Endothelial cell (in vitro differentiated cells): ENCODE measurements at regions not wholly inside any gene's neighbourhood (a gene's known extent, or its start where the extent isn't known, plus 50 kb on each side); places are given as distances from the start of the nearest gene placed in this dataset.

Source experiments
- DNase-seq: peaks from one replicate; pipeline ENCODE4 v3.0.0; 2021; ENCODE audit warnings: low spot score
- H3K27ac Mint-ChIP-seq: one replicate; pipeline ENCODE4 v1.8.0; 2021; ENCODE audit warnings: mixed read lengths, inconsistent platforms; ENCODE audit not compliant: unreplicated experiment
- H3K27me3 Mint-ChIP-seq: one replicate; pipeline ENCODE4 v1.8.0; 2021; ENCODE audit warnings: mild to moderate bottlenecking, moderate library complexity, mixed read lengths, inconsistent platforms; ENCODE audit not compliant: unreplicated experiment
- H3K36me3 Mint-ChIP-seq: one replicate; pipeline ENCODE4 v1.8.0; 2021; ENCODE audit warnings: mild to moderate bottlenecking, low read depth, mixed read lengths, inconsistent platforms; ENCODE audit not compliant: unreplicated experiment
- H3K4me1 Mint-ChIP-seq: one replicate; pipeline ENCODE4 v1.8.0; 2021; ENCODE audit warnings: mild to moderate bottlenecking, mixed read lengths, inconsistent platforms; ENCODE audit not compliant: unreplicated experiment
- H3K4me3 Mint-ChIP-seq: one replicate; pipeline ENCODE4 v1.8.0; 2021; ENCODE audit warnings: mild to moderate bottlenecking, mixed read lengths, inconsistent platforms; ENCODE audit not compliant: unreplicated experiment
- H3K9me3 Mint-ChIP-seq: one replicate; pipeline ENCODE4 v1.8.0; 2021; ENCODE audit warnings: mixed read lengths, inconsistent platforms; ENCODE audit not compliant: unreplicated experiment
- TF ChIP-seq, protein P1 (sequence below): fragments of 200-600 bp; sonication (generic); IDR thresholded peaks from one replicate; pipeline ENCODE4 v1.5.0; 2021; ENCODE audit warnings: antibody characterized with exemption; ENCODE audit not compliant: unreplicated experiment

DNA sequence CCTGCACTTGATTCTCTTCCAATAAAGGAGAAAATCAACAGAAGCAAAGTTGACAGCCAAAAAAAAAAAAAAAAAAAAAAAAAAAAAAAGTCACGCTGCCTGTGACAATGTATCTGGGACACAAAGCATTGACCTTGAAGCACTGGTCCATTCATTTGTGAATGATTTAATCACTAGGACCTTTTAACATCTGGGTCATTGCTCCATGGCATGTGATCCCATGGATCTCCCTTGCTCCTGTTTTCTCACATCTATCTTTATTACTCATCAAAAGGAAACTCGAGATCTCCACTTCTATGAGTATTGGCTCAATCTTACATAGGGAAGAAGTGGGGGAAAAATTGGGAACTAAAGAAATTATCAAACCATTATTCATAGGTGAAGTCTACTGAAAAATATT is 89.6 kb upstream of the SMIM30 start:
- no peak overlapping the region for H3K27ac Mint-ChIP-seq
- DNase-seq: no peak

DNA sequence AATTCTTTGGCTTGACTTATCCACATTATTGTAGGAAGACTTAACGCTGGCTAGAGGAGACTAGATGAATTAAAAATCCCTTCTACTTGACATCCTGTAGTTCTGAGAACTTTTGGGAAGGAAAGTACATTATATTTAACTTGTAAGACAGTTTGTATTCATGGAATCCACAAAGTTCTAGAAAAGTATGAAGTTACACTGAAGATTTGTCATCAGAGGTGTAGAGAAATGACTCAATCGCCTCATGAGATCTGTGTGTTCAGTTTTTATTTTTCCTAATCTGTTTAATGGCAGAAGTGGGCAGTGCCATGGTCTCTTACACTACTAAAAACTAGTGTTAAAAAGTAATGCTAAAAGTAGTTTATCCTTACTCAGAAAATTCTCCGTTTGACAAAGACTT is 89.1 kb upstream of the SMIM30 start:
- TF ChIP-seq, protein P1, sequence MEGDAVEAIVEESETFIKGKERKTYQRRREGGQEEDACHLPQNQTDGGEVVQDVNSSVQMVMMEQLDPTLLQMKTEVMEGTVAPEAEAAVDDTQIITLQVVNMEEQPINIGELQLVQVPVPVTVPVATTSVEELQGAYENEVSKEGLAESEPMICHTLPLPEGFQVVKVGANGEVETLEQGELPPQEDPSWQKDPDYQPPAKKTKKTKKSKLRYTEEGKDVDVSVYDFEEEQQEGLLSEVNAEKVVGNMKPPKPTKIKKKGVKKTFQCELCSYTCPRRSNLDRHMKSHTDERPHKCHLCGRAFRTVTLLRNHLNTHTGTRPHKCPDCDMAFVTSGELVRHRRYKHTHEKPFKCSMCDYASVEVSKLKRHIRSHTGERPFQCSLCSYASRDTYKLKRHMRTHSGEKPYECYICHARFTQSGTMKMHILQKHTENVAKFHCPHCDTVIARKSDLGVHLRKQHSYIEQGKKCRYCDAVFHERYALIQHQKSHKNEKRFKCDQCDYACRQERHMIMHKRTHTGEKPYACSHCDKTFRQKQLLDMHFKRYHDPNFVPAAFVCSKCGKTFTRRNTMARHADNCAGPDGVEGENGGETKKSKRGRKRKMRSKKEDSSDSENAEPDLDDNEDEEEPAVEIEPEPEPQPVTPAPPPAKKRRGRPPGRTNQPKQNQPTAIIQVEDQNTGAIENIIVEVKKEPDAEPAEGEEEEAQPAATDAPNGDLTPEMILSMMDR: no peak
- H3K9me3 Mint-ChIP-seq: no peaks in the 10 kb centered on the region
- H3K27me3 Mint-ChIP-seq: no peaks in the 10 kb centered on the region
- no peak overlapping the region for H3K4me3 Mint-ChIP-seq
- no peak for DNase-seq
- H3K27ac Mint-ChIP-seq: no peak overlapping the region
- H3K4me1 Mint-ChIP-seq: no peaks in the 10 kb centered on the region
- H3K36me3 Mint-ChIP-seq: no peaks in the 10 kb centered on the region

More for the DNA sequence above, 89.6 kb upstream of the SMIM30 start:
- Mint-ChIP-seq H3K36me3 (no peaks in the 10 kb centered on the region), H3K9me3 (no peaks in the 10 kb centered on the region), H3K27me3 (no peaks in the 10 kb centered on the region), H3K4me1 (no peaks in the 10 kb centered on the region), H3K4me3 (no peak overlapping the region)
- TF ChIP-seq, protein P1: no peak

DNA sequence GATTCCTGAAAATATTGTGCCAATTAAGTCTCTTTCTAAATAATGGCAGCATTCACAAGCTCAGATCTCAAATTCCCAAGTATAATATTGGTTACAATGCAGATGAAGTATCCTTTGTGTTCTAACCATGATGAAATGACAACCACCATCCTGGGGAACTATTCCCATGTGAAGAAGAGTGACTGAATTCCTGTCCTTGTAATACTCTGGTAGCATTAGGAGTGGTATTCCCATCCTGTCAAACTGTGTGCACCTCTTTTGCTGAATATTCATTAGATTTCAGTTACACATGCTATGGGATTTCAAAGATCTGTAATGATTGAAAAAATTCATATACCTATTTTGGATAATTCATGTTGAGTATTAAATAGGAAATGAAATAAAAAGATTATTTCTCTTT is 86.1 kb upstream of the SMIM30 start:
- no peak overlapping the region for H3K4me3 Mint-ChIP-seq
- no peak for DNase-seq
- H3K27me3 Mint-ChIP-seq: no peaks in the 10 kb centered on the region
- no peaks in the 10 kb centered on the region for H3K9me3 Mint-ChIP-seq
- H3K36me3 Mint-ChIP-seq: no peaks in the 10 kb centered on the region
- no peak overlapping the region for H3K27ac Mint-ChIP-seq
- H3K4me1 Mint-ChIP-seq: no peaks in the 10 kb centered on the region
- TF ChIP-seq, protein P1: no peak

DNA sequence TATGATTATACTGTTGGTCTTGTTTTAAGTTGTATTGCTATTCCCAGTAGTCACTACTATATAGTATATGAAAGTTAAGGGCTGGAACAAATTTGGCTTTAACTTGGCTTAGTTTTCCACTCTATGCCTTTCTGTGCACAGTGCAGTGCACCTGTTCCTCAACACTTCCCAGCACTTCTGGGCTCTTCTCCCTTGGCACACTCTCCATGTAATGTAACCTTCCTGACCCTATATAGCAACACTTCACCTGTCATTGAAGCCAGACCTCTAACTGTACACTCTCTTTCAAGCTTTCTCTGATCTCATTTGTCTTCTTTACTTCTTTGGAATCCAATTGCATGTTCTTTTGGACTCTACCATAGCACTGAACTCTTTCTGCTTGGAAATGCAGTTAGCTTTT is 83.9 kb upstream of the SMIM30 start:
- Mint-ChIP-seq H3K27me3 (no peaks in the 10 kb centered on the region), H3K27ac (no peak overlapping the region), H3K9me3 (no peaks in the 10 kb centered on the region), H3K4me3 (no peak overlapping the region), H3K4me1 (no peaks in the 10 kb centered on the region), H3K36me3 (no peaks in the 10 kb centered on the region)
- TF ChIP-seq, protein P1: no peak
- DNase-seq: no peak

DNA sequence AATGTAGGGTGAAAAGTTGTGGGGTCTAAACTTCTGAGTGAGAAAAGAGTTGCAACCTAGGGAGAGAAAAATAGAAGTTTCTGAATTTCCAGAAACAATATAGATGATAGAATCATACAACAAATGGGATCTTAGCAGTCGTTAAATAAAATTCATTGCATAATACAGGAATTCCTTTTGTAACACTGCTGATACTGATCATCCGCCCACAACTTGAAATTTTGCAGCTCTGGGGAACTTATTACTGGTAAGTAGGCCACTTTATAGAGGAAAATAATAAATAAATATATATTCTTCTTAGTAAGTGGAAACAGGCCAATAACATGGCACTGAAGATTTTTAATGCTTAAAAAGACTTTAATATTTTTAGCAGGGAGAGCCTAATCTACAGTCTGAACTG is 81.9 kb upstream of the SMIM30 start:
- DNase-seq: no peak
- H3K36me3 Mint-ChIP-seq: no peaks in the 10 kb centered on the region
- H3K4me1 Mint-ChIP-seq: no peaks in the 10 kb centered on the region
- H3K4me3 Mint-ChIP-seq: no peak overlapping the region
- TF ChIP-seq, protein P1: no peak
- H3K9me3 Mint-ChIP-seq: no peaks in the 10 kb centered on the region
- no peaks in the 10 kb centered on the region for H3K27me3 Mint-ChIP-seq
- no peak overlapping the region for H3K27ac Mint-ChIP-seq
